Activated CD8-positive, alpha-beta T cell treated with anti-CD3 and anti-CD28 coated beads for 36 hours (primary cell): ENCODE measurements at regions not wholly inside any gene's neighbourhood (a gene's known extent, or its start where the extent isn't known, plus 50 kb on each side); places are given as distances from the start of the nearest gene placed in this dataset.

ENCODE experiments used
- ATAC-seq: fragments of 200-7000 bp; cut with Tn5 transposase; one replicate; pipeline ENCODE4 v1.10.0; 2021; ENCODE audit warnings: mild to moderate bottlenecking, moderate library complexity
- CTCF ChIA-PET: fragments of 350-600 bp; sonication (Branson Sonifier 250); formaldehyde crosslinking; loops from one replicate; lab custom pipeline; 2021; ENCODE audit warnings: antibody characterized with exemption; lab: Charles Lee
- POLR2A ChIA-PET: fragments of 350-600 bp; sonication (Branson Sonifier 250); formaldehyde crosslinking; loops from one replicate; lab custom pipeline; 2021; ENCODE audit warnings: antibody characterized with exemption; lab: Charles Lee
- DNase-seq: peaks from one replicate; pipeline ENCODE4 v3.0.0-alpha.2; 2020
- H3K27ac Mint-ChIP-seq: one replicate; pipeline ENCODE4 v1.8.0; 2021; ENCODE audit warnings: mild to moderate bottlenecking, mixed read lengths
- H3K27me3 Mint-ChIP-seq: one replicate; pipeline ENCODE4 v1.8.0; 2021; ENCODE audit warnings: mixed read lengths
- H3K36me3 Mint-ChIP-seq: one replicate; pipeline ENCODE4 v1.8.0; 2021; ENCODE audit warnings: low read depth, mixed read lengths
- H3K4me1 Mint-ChIP-seq: one replicate; pipeline ENCODE4 v1.8.0; 2021; ENCODE audit warnings: low read depth, mixed read lengths
- H3K4me3 Mint-ChIP-seq: one replicate; pipeline ENCODE4 v1.8.0; 2021; ENCODE audit warnings: mild to moderate bottlenecking, moderate library complexity, mixed read lengths
- H3K9me3 Mint-ChIP-seq: one replicate; pipeline ENCODE4 v1.8.0; 2021; ENCODE audit warnings: mixed read lengths
- intact Hi-C: fragments of 100-400 bp; cut with micrococcal nuclease; formaldehyde crosslinking; loops from one replicate; pipeline ENCODE4 v1.10.0; 2022
- TF ChIP-seq, protein P1 (sequence below): fragments of 200-600 bp; IDR thresholded peaks from one replicate; pipeline ENCODE4 v1.8.0; 2022; ENCODE audit warnings: antibody characterized with exemption, mild to moderate bottlenecking

GRCh38 chr1:30038134-30039025 lies 685.0 kb downstream of the MATN1 start:
- Mint-ChIP-seq H3K27me3 (no peaks in the 10 kb centered on the region), H3K36me3 (no peaks in the 10 kb centered on the region), H3K4me3 (no peak overlapping the region), H3K27ac (no peak overlapping the region), H3K9me3 (peaks cover 2% of the 10 kb centered on the region), H3K4me1 (no peaks in the 10 kb centered on the region)
- POLR2A ChIA-PET, result no interaction called here
- DNase-seq (no peak), ATAC-seq (no peak)
- intact Hi-C loops, result no loop called here
- TF ChIP-seq, protein P1, sequence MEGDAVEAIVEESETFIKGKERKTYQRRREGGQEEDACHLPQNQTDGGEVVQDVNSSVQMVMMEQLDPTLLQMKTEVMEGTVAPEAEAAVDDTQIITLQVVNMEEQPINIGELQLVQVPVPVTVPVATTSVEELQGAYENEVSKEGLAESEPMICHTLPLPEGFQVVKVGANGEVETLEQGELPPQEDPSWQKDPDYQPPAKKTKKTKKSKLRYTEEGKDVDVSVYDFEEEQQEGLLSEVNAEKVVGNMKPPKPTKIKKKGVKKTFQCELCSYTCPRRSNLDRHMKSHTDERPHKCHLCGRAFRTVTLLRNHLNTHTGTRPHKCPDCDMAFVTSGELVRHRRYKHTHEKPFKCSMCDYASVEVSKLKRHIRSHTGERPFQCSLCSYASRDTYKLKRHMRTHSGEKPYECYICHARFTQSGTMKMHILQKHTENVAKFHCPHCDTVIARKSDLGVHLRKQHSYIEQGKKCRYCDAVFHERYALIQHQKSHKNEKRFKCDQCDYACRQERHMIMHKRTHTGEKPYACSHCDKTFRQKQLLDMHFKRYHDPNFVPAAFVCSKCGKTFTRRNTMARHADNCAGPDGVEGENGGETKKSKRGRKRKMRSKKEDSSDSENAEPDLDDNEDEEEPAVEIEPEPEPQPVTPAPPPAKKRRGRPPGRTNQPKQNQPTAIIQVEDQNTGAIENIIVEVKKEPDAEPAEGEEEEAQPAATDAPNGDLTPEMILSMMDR, result no peak
- CTCF ChIA-PET, result no interaction called here

DNA sequence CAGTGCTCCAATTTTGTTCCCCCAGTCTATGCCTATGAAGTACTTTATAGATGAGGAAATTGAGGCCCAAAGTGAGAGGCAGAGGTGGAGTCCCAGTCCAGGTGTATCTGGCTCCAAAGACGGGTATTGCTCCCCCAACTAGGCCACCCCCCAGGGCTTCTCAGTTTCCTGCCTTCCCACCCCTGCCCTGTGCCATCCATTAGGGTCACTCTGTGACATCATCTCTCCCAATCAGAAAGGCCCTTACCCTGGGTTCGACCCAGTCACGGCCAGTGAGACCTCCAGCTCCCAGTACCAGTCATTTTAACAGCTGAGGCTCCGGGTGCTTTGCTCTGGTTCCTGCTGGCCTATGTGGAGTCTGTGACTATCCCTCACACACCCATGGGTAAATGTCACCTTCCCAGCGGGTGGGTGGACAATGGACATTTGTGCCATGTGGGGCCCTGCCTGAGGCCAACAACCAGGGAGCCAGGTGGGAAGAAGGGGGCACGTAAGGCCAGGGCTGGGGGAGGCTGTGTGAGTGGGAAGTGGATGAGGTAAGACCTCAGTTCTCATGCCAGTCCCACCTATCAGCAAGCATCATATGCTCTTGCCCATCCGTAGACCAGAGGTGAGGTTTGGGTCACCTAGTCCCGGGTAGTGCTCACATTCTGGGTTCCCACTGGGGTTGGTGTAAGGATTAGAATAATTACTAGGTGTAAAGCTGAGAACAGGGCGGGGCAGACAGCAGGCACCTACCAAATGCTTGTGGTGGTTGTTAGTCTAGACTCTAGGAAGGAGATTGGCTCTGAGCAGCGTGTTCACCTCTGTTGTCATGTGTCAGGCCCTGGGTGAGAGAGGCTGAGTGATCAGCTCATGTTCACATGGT lies 685.9 kb downstream of the MATN1 start:
- Mint-ChIP-seq H3K4me3 (no peak overlapping the region), H3K27me3 (peaks cover 2% of the 10 kb centered on the region), H3K36me3 (no peaks in the 10 kb centered on the region), H3K9me3 (peaks cover 4% of the 10 kb centered on the region), H3K4me1 (no peaks in the 10 kb centered on the region), H3K27ac (no peak overlapping the region)
- ChIA-PET CTCF (no interaction called here), POLR2A (no interaction called here)
- no peak for DNase-seq
- intact Hi-C loops, result no loop called here
- TF ChIP-seq, protein P1, result no peak
- no peak for ATAC-seq

- Mint-ChIP-seq H3K27ac (no peak overlapping the region), H3K4me3 (no peak overlapping the region), H3K9me3 (peaks cover 7% of the 10 kb centered on the region), H3K4me1 (no peaks in the 10 kb centered on the region), H3K27me3 (peaks cover 5% of the 10 kb centered on the region), H3K36me3 (no peaks in the 10 kb centered on the region)
- TF ChIP-seq, protein P1, result no peak
- POLR2A ChIA-PET, result no interaction called here
- intact Hi-C loops, result no loop called here
- CTCF ChIA-PET, result no interaction called here
- DNase-seq, result no peak
- no peak for ATAC-seq
Observed at GRCh38 chr1:30036666-30037065, 686.7 kb downstream of the MATN1 start.

- H3K27me3 Mint-ChIP-seq, result peaks cover 5% of the 10 kb centered on the region
- H3K27ac Mint-ChIP-seq, result no peak overlapping the region
- intact Hi-C loops, result no loop called here
- no peak overlapping the region for H3K4me3 Mint-ChIP-seq
- peaks cover 7% of the 10 kb centered on the region for H3K9me3 Mint-ChIP-seq
- DNase-seq (no peak), ATAC-seq (no peak)
- TF ChIP-seq, protein P1, result no peak
- ChIA-PET POLR2A (no interaction called here), CTCF (no interaction called here)
- H3K36me3 Mint-ChIP-seq, result no peaks in the 10 kb centered on the region
- H3K4me1 Mint-ChIP-seq, result no peaks in the 10 kb centered on the region
Observed at GRCh38 chr1:30036229-30036547, 687.2 kb downstream of the MATN1 start.
